H9 (cell line): ENCODE measurements at regions not wholly inside any gene's neighbourhood (a gene's known extent, or its start where the extent isn't known, plus 50 kb on each side); places are given as distances from the start of the nearest gene placed in this dataset.
"Not testable (repeated sequence)": the region's sequence is repeated elsewhere in the genome, so short reads cannot be mapped to it uniquely, and the experiment has no call there.

Experiments
- DNase-seq: peaks from one replicate; pipeline ENCODE4 v3.0.0-alpha.2; 2017
- H2AFZ ChIP-seq: one replicate; pipeline ENCODE4 v1.6.1; 2013; ENCODE audit warnings: mild to moderate bottlenecking, low read length, control low read depth, moderate library complexity
- H2AK5ac ChIP-seq: 2 replicates; pipeline ENCODE4 v1.6.1; 2013; ENCODE audit warnings: low read length, control low read depth, mixed read lengths; ENCODE audit not compliant: insufficient read length
- H2BK120ac ChIP-seq: one replicate; pipeline ENCODE4 v1.6.1; 2013; ENCODE audit warnings: low read depth, mild to moderate bottlenecking, low read length, control low read depth, inconsistent platforms; ENCODE audit not compliant: poor library complexity, severe bottlenecking
- H2BK12ac ChIP-seq: 2 replicates; pipeline ENCODE4 v1.6.1; 2013; ENCODE audit warnings: low read length, control low read depth, mixed read lengths, low read depth; ENCODE audit not compliant: insufficient read length
- H2BK15ac ChIP-seq: 2 replicates; pipeline ENCODE4 v1.6.1; 2013; ENCODE audit warnings: low read depth, low read length, control low read depth
- H2BK20ac ChIP-seq: one replicate; pipeline ENCODE4 v1.6.1; 2013; ENCODE audit warnings: low read depth, mild to moderate bottlenecking, low read length, control low read depth, inconsistent platforms; ENCODE audit not compliant: poor library complexity, severe bottlenecking
- H2BK5ac ChIP-seq: 2 replicates; pipeline ENCODE4 v1.6.1; 2013; ENCODE audit warnings: low read length, control low read depth, mixed read lengths; ENCODE audit not compliant: insufficient read length
- H3K14ac ChIP-seq: 2 replicates; pipeline ENCODE4 v1.6.1; 2013; ENCODE audit warnings: low read length, control low read depth; ENCODE audit not compliant: insufficient read depth
- H3K18ac ChIP-seq: 2 replicates; pipeline ENCODE4 v1.6.1; 2013; ENCODE audit warnings: low read depth, mild to moderate bottlenecking, mixed read lengths, low read length, control low read depth; ENCODE audit not compliant: insufficient read length
- H3K23ac ChIP-seq: 2 replicates; pipeline ENCODE4 v1.6.1; 2013; ENCODE audit warnings: low read length, control low read depth, mixed read lengths, low read depth; ENCODE audit not compliant: insufficient read length
- H3K23me2 ChIP-seq: 2 replicates; pipeline ENCODE4 v1.6.1; 2013; ENCODE audit warnings: low read depth, mild to moderate bottlenecking, mixed read lengths, low read length, control low read depth; ENCODE audit not compliant: insufficient read length, poor library complexity, severe bottlenecking
- H3K27ac ChIP-seq: 2 replicates; pipeline ENCODE4 v1.5.1; 2013; ENCODE audit warnings: low read length, control low read depth, mixed read lengths, low read depth; ENCODE audit not compliant: insufficient read length
- H3K27me3 ChIP-seq: 2 replicates; pipeline ENCODE4 v1.6.1; 2013; ENCODE audit warnings: low read length, control low read depth, inconsistent platforms; ENCODE audit not compliant: insufficient read depth
- H3K4ac ChIP-seq: 2 replicates; pipeline ENCODE4 v1.6.1; 2013; ENCODE audit warnings: low read depth, mild to moderate bottlenecking, control low read depth, inconsistent platforms, low read length, moderate library complexity
- H3K4me1 ChIP-seq: 2 replicates; pipeline ENCODE4 v1.6.1; 2013; ENCODE audit warnings: low read length, control low read depth, inconsistent platforms; ENCODE audit not compliant: insufficient read depth
- H3K4me2 ChIP-seq: 2 replicates; pipeline ENCODE4 v1.6.1; 2013; ENCODE audit warnings: low read length, control low read depth, mixed read lengths; ENCODE audit not compliant: insufficient read length, insufficient read depth
- H3K56ac ChIP-seq: 2 replicates; pipeline ENCODE4 v1.6.1; 2013; ENCODE audit warnings: low read depth, mild to moderate bottlenecking, mixed read lengths, low read length, control low read depth; ENCODE audit not compliant: insufficient read length
- H3K79me1 ChIP-seq: 2 replicates; pipeline ENCODE4 v1.6.1; 2013; ENCODE audit warnings: low read depth, mild to moderate bottlenecking, moderate library complexity, low read length, control low read depth, inconsistent platforms; ENCODE audit not compliant: insufficient read depth, poor library complexity, severe bottlenecking
- H3K79me2 ChIP-seq: 2 replicates; pipeline ENCODE4 v1.6.1; 2013; ENCODE audit warnings: low read length, control low read depth, inconsistent platforms; ENCODE audit not compliant: insufficient read depth
- H3K9ac ChIP-seq: 2 replicates; pipeline ENCODE4 v1.6.1; 2013; ENCODE audit warnings: low read length, control low read depth, mixed read lengths; ENCODE audit not compliant: insufficient read length; ENCODE audit errors: extremely low read depth
- H3K9me3 ChIP-seq: one replicate; pipeline ENCODE4 v1.6.1; 2013; ENCODE audit warnings: low read depth, low read length, inconsistent platforms; ENCODE audit not compliant: control insufficient read depth
- H3T11ph ChIP-seq: one replicate; pipeline ENCODE4 v1.6.1; 2013; ENCODE audit warnings: mild to moderate bottlenecking, low read length, control low read depth, inconsistent platforms
- H4K20me1 ChIP-seq: one replicate; pipeline ENCODE4 v1.6.1; 2013; ENCODE audit not compliant: control insufficient read depth, insufficient read length, insufficient read depth
- H4K5ac ChIP-seq: 2 replicates; pipeline ENCODE4 v1.6.1; 2013; ENCODE audit warnings: low read depth, mild to moderate bottlenecking, mixed read lengths, low read length, control low read depth; ENCODE audit not compliant: insufficient read length
- H4K8ac ChIP-seq: replicated peaks from 2 replicates; pipeline ENCODE4 v1.6.1; 2013; ENCODE audit warnings: low read length, control low read depth, mixed read lengths, low read depth; ENCODE audit not compliant: insufficient read length
- H4K91ac ChIP-seq: 2 replicates; pipeline ENCODE4 v1.6.1; 2013; ENCODE audit warnings: low read depth, mild to moderate bottlenecking, moderate library complexity, mixed read lengths, low read length, control low read depth; ENCODE audit not compliant: insufficient read length
- H3K27ac Mint-ChIP-seq, 3 experiments: 2 replicates in 2 of 3; 3 replicates in 1 of 3; pipeline ENCODE4 v1.8.0; 2020 to 2021; ENCODE audit warnings: mixed read lengths in 3 of 3, mild to moderate bottlenecking in 1 of 3, moderate library complexity in 1 of 3
- H3K27me3 Mint-ChIP-seq: 2 replicates; pipeline ENCODE4 v1.8.0; 2021; ENCODE audit warnings: low read depth, mild to moderate bottlenecking, moderate library complexity, mixed read lengths
- H3K36me3 Mint-ChIP-seq, 3 experiments: 2 replicates in 2 of 3; 3 replicates in 1 of 3; pipeline ENCODE4 v1.8.0; 2020 to 2021; ENCODE audit warnings: low read depth in 3 of 3, mixed read lengths in 3 of 3; ENCODE audit not compliant: insufficient read depth in 1 of 3
- H3K4me1 Mint-ChIP-seq, 2 experiments: 2 replicates each; pipeline ENCODE4 v1.8.0; 2020; ENCODE audit warnings: mixed read lengths in 2 of 2
- H3K4me3 Mint-ChIP-seq, 2 experiments: 2 replicates in 1 of 2; 3 replicates in 1 of 2; pipeline ENCODE4 v1.8.0; 2020 to 2021; ENCODE audit warnings: mild to moderate bottlenecking in 2 of 2, mixed read lengths in 2 of 2, moderate library complexity in 1 of 2
- H3K9me3 Mint-ChIP-seq, 2 experiments: 2 replicates in 1 of 2; 3 replicates in 1 of 2; pipeline ENCODE4 v1.8.0; 2020; ENCODE audit warnings: mild to moderate bottlenecking in 2 of 2, mixed read lengths in 2 of 2, moderate library complexity in 1 of 2
- CTCF ChIP-seq: fragments of 200-600 bp; sonication (generic); conservative IDR thresholded peaks from 3 replicates; pipeline ENCODE4 v1.8.0; 2021; ENCODE audit warnings: antibody characterized with exemption, mild to moderate bottlenecking
- WGBS: extraction: QIAGEN DNeasy Blood & Tissue Kit; methylation state at CpG from one replicate; pipeline ENCODE4 v1.1.7; 2013; ENCODE audit warnings: missing lambda C conversion rate, low lambda C conversion rate, mixed read lengths; ENCODE audit not compliant: insufficient read length; ENCODE audit errors: extremely low coverage; 5-methylcytosine and 5-hydroxymethylcytosine counted together

- H3K27me3 ChIP-seq, H2AK5ac ChIP-seq, H3K23ac ChIP-seq, H3K4me3 Mint-ChIP-seq, H2BK5ac ChIP-seq, H3K27ac ChIP-seq, H4K20me1 ChIP-seq, H2BK15ac ChIP-seq, H3K9me3 ChIP-seq, H3K4me2 ChIP-seq, H3K23me2 ChIP-seq, H3K9ac ChIP-seq, H3K27ac Mint-ChIP-seq, H3K56ac ChIP-seq, H4K8ac ChIP-seq, H3K79me1 ChIP-seq, H2BK12ac ChIP-seq, H3K4me1 ChIP-seq, H3K18ac ChIP-seq, H4K5ac ChIP-seq, H3K79me2 ChIP-seq, H3K14ac ChIP-seq, H3K27me3 Mint-ChIP-seq, H2AFZ ChIP-seq, H3T11ph ChIP-seq, H2BK120ac ChIP-seq, H2BK20ac ChIP-seq, H4K91ac ChIP-seq, H3K4ac ChIP-seq: not testable (repeated sequence)
- Mint-ChIP-seq H3K9me3 (peaks cover 37 to 41% of the 10 kb centered on the region in 2 experiments), H3K4me1 (peaks cover 16 to 22% of the 10 kb centered on the region in 2 experiments), H3K36me3 (peaks cover 17 to 39% (median 17%) of the 10 kb centered on the region in 3 experiments)
- DNase-seq: peak; percentile 89
- WGBS: no CpG with 5 or more reads among the region's 6 CpGs
- peak; percentile 28; the same call in 1 of the 3 replicates for TF ChIP-seq CTCF
Measured at GRCh38 chr2:75374414-75374957, 175.2 kb upstream of the TACR1 start.
